ENCODE measurements at regions not wholly inside any gene's neighbourhood (a gene's known extent, or its start where the extent isn't known, plus 50 kb on each side); places are given as distances from the start of the nearest gene placed in this dataset.

GRCh38 chr13:31530922-31531321 lies 208.4 kb upstream of the RXFP2 start:
- TF ChIP-seq, protein P1, sequence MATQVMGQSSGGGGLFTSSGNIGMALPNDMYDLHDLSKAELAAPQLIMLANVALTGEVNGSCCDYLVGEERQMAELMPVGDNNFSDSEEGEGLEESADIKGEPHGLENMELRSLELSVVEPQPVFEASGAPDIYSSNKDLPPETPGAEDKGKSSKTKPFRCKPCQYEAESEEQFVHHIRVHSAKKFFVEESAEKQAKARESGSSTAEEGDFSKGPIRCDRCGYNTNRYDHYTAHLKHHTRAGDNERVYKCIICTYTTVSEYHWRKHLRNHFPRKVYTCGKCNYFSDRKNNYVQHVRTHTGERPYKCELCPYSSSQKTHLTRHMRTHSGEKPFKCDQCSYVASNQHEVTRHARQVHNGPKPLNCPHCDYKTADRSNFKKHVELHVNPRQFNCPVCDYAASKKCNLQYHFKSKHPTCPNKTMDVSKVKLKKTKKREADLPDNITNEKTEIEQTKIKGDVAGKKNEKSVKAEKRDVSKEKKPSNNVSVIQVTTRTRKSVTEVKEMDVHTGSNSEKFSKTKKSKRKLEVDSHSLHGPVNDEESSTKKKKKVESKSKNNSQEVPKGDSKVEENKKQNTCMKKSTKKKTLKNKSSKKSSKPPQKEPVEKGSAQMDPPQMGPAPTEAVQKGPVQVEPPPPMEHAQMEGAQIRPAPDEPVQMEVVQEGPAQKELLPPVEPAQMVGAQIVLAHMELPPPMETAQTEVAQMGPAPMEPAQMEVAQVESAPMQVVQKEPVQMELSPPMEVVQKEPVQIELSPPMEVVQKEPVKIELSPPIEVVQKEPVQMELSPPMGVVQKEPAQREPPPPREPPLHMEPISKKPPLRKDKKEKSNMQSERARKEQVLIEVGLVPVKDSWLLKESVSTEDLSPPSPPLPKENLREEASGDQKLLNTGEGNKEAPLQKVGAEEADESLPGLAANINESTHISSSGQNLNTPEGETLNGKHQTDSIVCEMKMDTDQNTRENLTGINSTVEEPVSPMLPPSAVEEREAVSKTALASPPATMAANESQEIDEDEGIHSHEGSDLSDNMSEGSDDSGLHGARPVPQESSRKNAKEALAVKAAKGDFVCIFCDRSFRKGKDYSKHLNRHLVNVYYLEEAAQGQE (IDR thresholded peaks at IDR 0.05; ENCODE audit: low read depth): no peak
- TF ChIP-seq EP300 (IDR thresholded peaks at IDR 0.05; ENCODE audit: borderline replicate concordance) (no peak), USF1 (IDR thresholded peaks at IDR 0.05) (no peak), TEAD4 (IDR thresholded peaks at IDR 0.05) (no peak)
